ENCODE measurements at regions not wholly inside any gene's neighbourhood (a gene's known extent, or its start where the extent isn't known, plus 50 kb on each side); places are given as distances from the start of the nearest gene placed in this dataset.

GRCh38 chr2:13919981-13920382, 712.5 kb upstream of the LRATD1 start:
- no peak for DNase-seq (ENCODE audit: extremely low spot score)
- no peak for TF ChIP-seq LEF1 (IDR thresholded peaks at IDR 0.05; ENCODE audit: borderline replicate concordance)
- TF ChIP-seq HDGF (IDR thresholded peaks at IDR 0.05; ENCODE audit: borderline replicate concordance), result no peak
- no peak for TF ChIP-seq FOXA1 (IDR thresholded peaks at IDR 0.05)
- TF ChIP-seq BHLHE40 (IDR thresholded peaks at IDR 0.05; ENCODE audit: borderline replicate concordance), result no peak
- TF ChIP-seq L3MBTL2 (conservative IDR thresholded peaks at IDR 0.05), result no peak
- no peak for TF ChIP-seq FOXM1 (IDR thresholded peaks at IDR 0.05; ENCODE audit: borderline replicate concordance)
- TF ChIP-seq TARDBP (IDR thresholded peaks at IDR 0.05), result no peak
- no peak for TF ChIP-seq SP1 (IDR thresholded peaks at IDR 0.05)
- TF ChIP-seq PKNOX1 (IDR thresholded peaks at IDR 0.05), result no peak
- TF ChIP-seq ZNF384 (IDR thresholded peaks at IDR 0.05), result no peak
- no peak for TF ChIP-seq ELF4 (IDR thresholded peaks at IDR 0.05)
- TF ChIP-seq FOXK2 (IDR thresholded peaks at IDR 0.05), result no peak
- no peak for TF ChIP-seq SUZ12 (IDR thresholded peaks at IDR 0.05)
- no peak for TF ChIP-seq NFRKB (IDR thresholded peaks at IDR 0.05)
- TF ChIP-seq ARNT (IDR thresholded peaks at IDR 0.05), result no peak
- no peak for TF ChIP-seq CTBP1 (IDR thresholded peaks at IDR 0.05; ENCODE audit: borderline replicate concordance)
- POLR2A ChIA-PET, result no interaction called here
- CTCF ChIA-PET, result no interaction called here

- CTCF ChIA-PET, result no interaction called here
- DNase-seq (ENCODE audit: extremely low spot score), result no peak
- POLR2A ChIA-PET, result no interaction called here
- TF ChIP-seq FOXA1 (IDR thresholded peaks at IDR 0.05) (no peak), FOXK2 (IDR thresholded peaks at IDR 0.05) (no peak), ELF4 (IDR thresholded peaks at IDR 0.05) (no peak), ARNT (IDR thresholded peaks at IDR 0.05) (no peak), LEF1 (IDR thresholded peaks at IDR 0.05; ENCODE audit: borderline replicate concordance) (no peak), TARDBP (IDR thresholded peaks at IDR 0.05) (no peak), L3MBTL2 (conservative IDR thresholded peaks at IDR 0.05) (no peak), SP1 (IDR thresholded peaks at IDR 0.05) (no peak), BHLHE40 (IDR thresholded peaks at IDR 0.05; ENCODE audit: borderline replicate concordance) (no peak), FOXM1 (IDR thresholded peaks at IDR 0.05; ENCODE audit: borderline replicate concordance) (no peak), HDGF (IDR thresholded peaks at IDR 0.05; ENCODE audit: borderline replicate concordance) (no peak), PKNOX1 (IDR thresholded peaks at IDR 0.05) (no peak), NFRKB (IDR thresholded peaks at IDR 0.05) (no peak), SUZ12 (IDR thresholded peaks at IDR 0.05) (no peak)
Measured at GRCh38 chr2:13921245-13921644, 711.3 kb upstream of the LRATD1 start.

DNA sequence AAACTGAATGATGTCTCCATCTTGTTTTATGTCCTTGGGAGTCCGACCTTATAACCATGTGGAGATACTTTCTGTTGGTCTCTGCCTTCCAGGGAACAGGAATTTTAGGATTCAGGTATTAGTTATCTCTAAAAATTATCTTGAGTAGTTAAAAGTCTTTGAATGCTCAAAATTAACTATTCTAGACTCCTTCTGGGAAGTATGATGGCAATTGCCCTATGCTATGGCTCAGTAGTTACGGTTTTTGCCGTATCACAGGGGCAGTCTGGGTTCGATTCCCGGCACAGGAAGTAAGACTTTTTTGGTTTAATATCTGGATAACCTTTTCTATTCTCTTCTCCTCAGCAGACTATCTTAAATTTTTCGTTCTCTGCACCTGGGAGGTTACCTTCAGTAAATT, 708.7 kb upstream of the LRATD1 start:
- no peak for DNase-seq (ENCODE audit: extremely low spot score)
- TF ChIP-seq ELF4 (IDR thresholded peaks at IDR 0.05) (no peak), PKNOX1 (IDR thresholded peaks at IDR 0.05) (no peak), ARNT (IDR thresholded peaks at IDR 0.05) (no peak), LEF1 (IDR thresholded peaks at IDR 0.05; ENCODE audit: borderline replicate concordance) (no peak), L3MBTL2 (conservative IDR thresholded peaks at IDR 0.05) (no peak), TARDBP (IDR thresholded peaks at IDR 0.05) (no peak), SP1 (IDR thresholded peaks at IDR 0.05) (no peak), SUZ12 (IDR thresholded peaks at IDR 0.05) (no peak), CTBP1 (IDR thresholded peaks at IDR 0.05; ENCODE audit: borderline replicate concordance) (no peak), NFRKB (IDR thresholded peaks at IDR 0.05) (no peak), FOXM1 (IDR thresholded peaks at IDR 0.05; ENCODE audit: borderline replicate concordance) (no peak), BHLHE40 (IDR thresholded peaks at IDR 0.05; ENCODE audit: borderline replicate concordance) (no peak)
- ChIA-PET CTCF (no interaction called here), POLR2A (no interaction called here)

- ChIA-PET CTCF (no interaction called here), POLR2A (no interaction called here)
- TF ChIP-seq L3MBTL2 (conservative IDR thresholded peaks at IDR 0.05), result no peak
- no peak for DNase-seq (ENCODE audit: extremely low spot score)
Measured at GRCh38 chr2:13942111-13942510, 690.4 kb upstream of the LRATD1 start.

GRCh38 chr2:13950761-13951160, 681.8 kb upstream of the LRATD1 start:
- ChIA-PET CTCF (no interaction called here), POLR2A (no interaction called here)
- TF ChIP-seq ELF4 (IDR thresholded peaks at IDR 0.05), result no peak
- no peak for TF ChIP-seq NFRKB (IDR thresholded peaks at IDR 0.05)
- no peak for DNase-seq (ENCODE audit: extremely low spot score)

- DNase-seq (ENCODE audit: extremely low spot score), result no peak
- ChIA-PET CTCF (no interaction called here), POLR2A (no interaction called here)
- TF ChIP-seq ELF4 (IDR thresholded peaks at IDR 0.05) (no peak), ZNF384 (IDR thresholded peaks at IDR 0.05) (no peak), BHLHE40 (IDR thresholded peaks at IDR 0.05; ENCODE audit: borderline replicate concordance) (no peak), ARNT (IDR thresholded peaks at IDR 0.05) (no peak), LEF1 (IDR thresholded peaks at IDR 0.05; ENCODE audit: borderline replicate concordance) (no peak), NFRKB (IDR thresholded peaks at IDR 0.05) (no peak), SUZ12 (IDR thresholded peaks at IDR 0.05) (no peak), SP1 (IDR thresholded peaks at IDR 0.05) (no peak), L3MBTL2 (conservative IDR thresholded peaks at IDR 0.05) (no peak), FOXA1 (IDR thresholded peaks at IDR 0.05) (no peak), HDGF (IDR thresholded peaks at IDR 0.05; ENCODE audit: borderline replicate concordance) (no peak), FOXM1 (IDR thresholded peaks at IDR 0.05; ENCODE audit: borderline replicate concordance) (no peak), CTBP1 (IDR thresholded peaks at IDR 0.05; ENCODE audit: borderline replicate concordance) (no peak), PKNOX1 (IDR thresholded peaks at IDR 0.05) (no peak), FOXK2 (IDR thresholded peaks at IDR 0.05) (no peak), TARDBP (IDR thresholded peaks at IDR 0.05) (no peak)
Measured at GRCh38 chr2:13968811-13969210, 663.7 kb upstream of the LRATD1 start.

All from HEK293T (cell line).